Neuron (in vitro differentiated cells): ENCODE measurements at regions not wholly inside any gene's neighbourhood (a gene's known extent, or its start where the extent isn't known, plus 50 kb on each side); places are given as distances from the start of the nearest gene placed in this dataset.
"Not testable (repeated sequence)": the region's sequence is repeated elsewhere in the genome, so short reads cannot be mapped to it uniquely, and the experiment has no call there.

Experiments used
- H2AFZ ChIP-seq: one replicate; pipeline ENCODE4 v1.6.1; 2013; ENCODE audit warnings: low read depth, mild to moderate bottlenecking, inconsistent platforms, low read length, moderate library complexity
- H3K27me3 ChIP-seq: one replicate; pipeline ENCODE4 v1.6.1; 2013; ENCODE audit warnings: low read length; ENCODE audit not compliant: insufficient read depth
- H3K36me3 ChIP-seq: one replicate; pipeline ENCODE4 v1.6.1; 2013; ENCODE audit warnings: low read length; ENCODE audit not compliant: insufficient read depth
- H3K4me1 ChIP-seq: one replicate; pipeline ENCODE4 v1.6.1; 2013; ENCODE audit warnings: low read length; ENCODE audit not compliant: insufficient read depth
- H3K4me3 ChIP-seq: 2 replicates; pipeline ENCODE4 v1.5.1; 2013; ENCODE audit warnings: mild to moderate bottlenecking, low read length, moderate library complexity
- H3K9me3 ChIP-seq: one replicate; pipeline ENCODE4 v1.6.1; 2013; ENCODE audit warnings: low read length

- H2AFZ ChIP-seq, H3K4me1 ChIP-seq, H3K9me3 ChIP-seq, H3K27me3 ChIP-seq, H3K4me3 ChIP-seq, H3K36me3 ChIP-seq: not testable (repeated sequence)
These were observed 131.5 kb upstream of the FAR2 start for GRCh38 chr12:29017532-29017931.

DNA sequence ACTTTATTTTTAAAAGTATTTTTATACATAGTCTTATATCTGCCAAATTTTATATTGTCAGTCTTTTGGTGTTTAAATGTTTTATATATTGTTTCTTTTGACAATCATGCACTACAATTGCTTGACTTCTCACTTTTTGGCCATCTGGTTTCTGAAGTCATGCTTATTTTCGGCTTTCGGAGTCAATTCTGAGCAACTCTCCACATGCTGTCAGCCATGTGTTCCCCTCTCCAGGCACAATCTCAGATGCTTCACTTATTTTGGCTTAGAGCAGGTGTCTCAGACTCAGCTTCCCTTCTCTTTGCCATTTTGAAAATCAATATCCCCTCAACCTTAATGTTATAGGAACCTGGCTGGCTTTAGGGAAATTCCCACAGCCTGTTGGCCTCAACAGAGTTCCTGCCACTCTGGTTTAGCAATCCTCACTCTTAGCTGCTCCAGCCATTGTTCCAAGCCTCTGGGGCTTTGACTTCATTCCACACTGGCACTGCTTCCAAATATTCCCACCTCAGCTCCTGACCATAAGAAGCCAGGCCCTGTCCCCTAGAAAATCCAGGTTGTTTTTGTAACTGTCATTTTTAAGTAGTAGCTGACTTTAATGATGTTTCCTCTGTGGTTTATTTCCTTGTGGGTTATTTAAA, 125.5 kb upstream of the FAR2 start:
- Histone ChIP-seq H3K36me3 (no peaks in the 10 kb centered on the region), H3K4me3 (no peak overlapping the region), H3K4me1 (no peaks in the 10 kb centered on the region), H3K9me3 (no peaks in the 10 kb centered on the region), H2AFZ (no peak overlapping the region), H3K27me3 (no peaks in the 10 kb centered on the region)

GRCh38 chr12:29024117-29024516, 125.0 kb upstream of the FAR2 start:
- Histone ChIP-seq H3K4me3 (no peak overlapping the region), H3K9me3 (no peaks in the 10 kb centered on the region), H3K36me3 (no peaks in the 10 kb centered on the region), H3K27me3 (no peaks in the 10 kb centered on the region), H2AFZ (no peak overlapping the region), H3K4me1 (no peaks in the 10 kb centered on the region)

DNA sequence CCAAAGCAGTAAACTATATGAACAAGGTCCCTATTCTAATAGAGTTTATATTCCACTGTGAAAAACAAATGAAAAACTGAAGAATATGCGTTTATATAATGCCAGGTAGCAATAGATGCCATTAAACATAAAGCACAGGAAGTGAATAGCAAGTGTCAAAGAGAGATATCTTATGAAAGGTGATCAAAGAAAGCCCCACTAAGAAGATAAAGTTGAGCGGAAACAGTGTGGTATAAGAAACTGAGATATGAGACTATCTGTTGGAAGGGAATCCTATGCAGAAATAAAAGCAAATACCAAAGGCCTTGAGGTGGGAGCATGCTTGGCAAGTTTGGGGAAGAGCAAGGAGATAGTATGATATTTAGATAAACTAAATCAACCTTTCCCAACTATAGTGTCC, 123.1 kb upstream of the FAR2 start:
- H3K4me1 ChIP-seq, result no peaks in the 10 kb centered on the region
- no peaks in the 10 kb centered on the region for H3K36me3 ChIP-seq
- no peak overlapping the region for H3K4me3 ChIP-seq
- no peak overlapping the region for H2AFZ ChIP-seq
- H3K27me3 ChIP-seq, result no peaks in the 10 kb centered on the region
- H3K9me3 ChIP-seq, result no peaks in the 10 kb centered on the region

DNA sequence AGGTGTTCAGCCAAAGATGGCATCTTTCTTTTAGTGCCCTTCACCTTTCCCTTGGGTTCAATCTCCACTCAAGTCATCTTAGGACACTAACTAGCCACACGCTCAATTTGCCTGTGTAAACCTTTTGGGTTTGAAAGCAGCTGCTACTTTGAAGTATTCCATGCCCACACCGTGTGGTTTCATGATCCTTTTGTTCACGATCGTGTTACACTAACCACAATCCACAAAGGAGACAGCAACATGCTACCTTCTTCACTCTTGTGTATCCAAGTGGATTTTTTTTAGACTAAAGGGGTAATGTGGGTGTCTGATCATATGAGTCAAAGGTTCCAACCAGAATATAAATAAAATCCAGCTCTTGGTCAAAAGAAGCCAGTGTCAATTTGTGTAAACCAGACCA, 122.7 kb upstream of the FAR2 start:
- Histone ChIP-seq H3K9me3 (no peaks in the 10 kb centered on the region), H2AFZ (no peak overlapping the region), H3K36me3 (no peaks in the 10 kb centered on the region), H3K27me3 (no peaks in the 10 kb centered on the region), H3K4me3 (no peak overlapping the region), H3K4me1 (no peaks in the 10 kb centered on the region)

GRCh38 chr12:29029484-29029883, 119.6 kb upstream of the FAR2 start:
- H3K27me3 ChIP-seq, H3K9me3 ChIP-seq, H3K4me3 ChIP-seq, H3K36me3 ChIP-seq, H3K4me1 ChIP-seq, H2AFZ ChIP-seq: not testable (repeated sequence)

- H3K4me3 ChIP-seq, result no peak overlapping the region
- H3K4me1 ChIP-seq, result no peaks in the 10 kb centered on the region
- no peaks in the 10 kb centered on the region for H3K9me3 ChIP-seq
- H3K36me3 ChIP-seq, result no peaks in the 10 kb centered on the region
- H2AFZ ChIP-seq, result no peak overlapping the region
- no peaks in the 10 kb centered on the region for H3K27me3 ChIP-seq
These were observed 119.1 kb upstream of the FAR2 start for GRCh38 chr12:29030006-29030405.

DNA sequence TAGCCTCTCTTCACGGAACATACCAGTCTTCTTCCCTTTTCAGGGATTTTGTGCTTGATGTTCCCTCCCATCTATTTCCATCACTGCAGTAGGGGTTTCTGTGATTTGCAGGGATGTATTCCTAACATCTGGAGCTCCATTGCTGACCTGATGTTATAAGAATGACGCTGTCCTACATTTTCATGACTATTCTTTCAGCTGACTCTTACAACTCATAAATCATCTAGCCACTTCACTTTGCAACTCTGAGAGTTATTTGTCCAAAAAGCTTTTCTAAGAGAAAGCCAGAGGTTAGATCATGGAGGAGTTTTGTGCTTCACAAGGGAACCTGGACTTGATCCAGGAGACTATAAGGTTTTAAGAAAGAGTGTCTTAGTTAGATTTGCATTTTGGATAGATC, 116.6 kb upstream of the FAR2 start:
- H3K4me3 ChIP-seq, result no peak overlapping the region
- H3K27me3 ChIP-seq, result no peaks in the 10 kb centered on the region
- H3K36me3 ChIP-seq, result no peaks in the 10 kb centered on the region
- H3K9me3 ChIP-seq, result no peaks in the 10 kb centered on the region
- no peak overlapping the region for H2AFZ ChIP-seq
- H3K4me1 ChIP-seq, result no peaks in the 10 kb centered on the region

GRCh38 chr12:29033519-29033918, 115.6 kb upstream of the FAR2 start:
- no peaks in the 10 kb centered on the region for H3K27me3 ChIP-seq
- no peaks in the 10 kb centered on the region for H3K9me3 ChIP-seq
- H3K4me3 ChIP-seq, result no peak overlapping the region
- no peaks in the 10 kb centered on the region for H3K4me1 ChIP-seq
- H2AFZ ChIP-seq, result no peak overlapping the region
- no peaks in the 10 kb centered on the region for H3K36me3 ChIP-seq

- no peak overlapping the region for H2AFZ ChIP-seq
- H3K36me3 ChIP-seq, result no peaks in the 10 kb centered on the region
- no peaks in the 10 kb centered on the region for H3K9me3 ChIP-seq
- H3K4me1 ChIP-seq, result no peaks in the 10 kb centered on the region
- H3K27me3 ChIP-seq, result no peaks in the 10 kb centered on the region
- H3K4me3 ChIP-seq, result no peak overlapping the region
These were observed 114.0 kb upstream of the FAR2 start for GRCh38 chr12:29035112-29035511.

DNA sequence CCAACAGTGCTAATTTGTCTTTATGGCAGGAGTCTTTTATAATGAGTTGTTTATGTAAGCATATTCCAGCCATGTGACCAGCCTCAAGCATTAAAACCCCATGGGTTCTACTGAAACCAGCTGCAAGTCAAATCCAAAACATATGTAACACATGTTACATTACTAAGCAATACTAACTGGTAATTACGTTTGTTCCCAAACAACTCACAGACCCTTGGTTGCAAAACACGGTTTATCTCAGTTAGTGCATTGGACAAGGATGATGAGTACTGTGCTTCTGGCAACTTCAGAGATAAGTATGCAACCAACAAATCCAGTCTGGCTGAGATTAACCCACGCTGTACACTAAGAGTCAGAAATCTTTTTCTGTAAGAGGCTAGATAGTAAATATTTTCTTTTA, 110.1 kb upstream of the FAR2 start:
- Histone ChIP-seq H3K27me3 (no peaks in the 10 kb centered on the region), H3K4me3 (no peak overlapping the region), H3K9me3 (no peaks in the 10 kb centered on the region), H2AFZ (no peak overlapping the region), H3K4me1 (no peaks in the 10 kb centered on the region), H3K36me3 (no peaks in the 10 kb centered on the region)

- Histone ChIP-seq H3K9me3 (no peaks in the 10 kb centered on the region), H3K27me3 (no peaks in the 10 kb centered on the region), H3K36me3 (no peaks in the 10 kb centered on the region), H2AFZ (no peak overlapping the region), H3K4me3 (no peak overlapping the region), H3K4me1 (no peaks in the 10 kb centered on the region)
These were observed 107.5 kb upstream of the FAR2 start for GRCh38 chr12:29041621-29042020.

GRCh38 chr12:29043069-29043468, 106.0 kb upstream of the FAR2 start:
- no peaks in the 10 kb centered on the region for H3K27me3 ChIP-seq
- no peaks in the 10 kb centered on the region for H3K4me1 ChIP-seq
- H2AFZ ChIP-seq, result no peak overlapping the region
- H3K4me3 ChIP-seq, result no peak overlapping the region
- no peaks in the 10 kb centered on the region for H3K9me3 ChIP-seq
- no peaks in the 10 kb centered on the region for H3K36me3 ChIP-seq

- no peaks in the 10 kb centered on the region for H3K4me1 ChIP-seq
- no peaks in the 10 kb centered on the region for H3K36me3 ChIP-seq
- H2AFZ ChIP-seq, result no peak overlapping the region
- H3K27me3 ChIP-seq, result no peaks in the 10 kb centered on the region
- H3K9me3 ChIP-seq, result no peaks in the 10 kb centered on the region
- H3K4me3 ChIP-seq, result no peak overlapping the region
These were observed 104.3 kb upstream of the FAR2 start for GRCh38 chr12:29044799-29045198.
